HTR-8/SVneo (cell line): ENCODE measurements at regions not wholly inside any gene's neighbourhood (a gene's known extent, or its start where the extent isn't known, plus 50 kb on each side); places are given as distances from the start of the nearest gene placed in this dataset.

Source experiments
- DNase-seq: peaks from one replicate; pipeline ENCODE4 v3.0.0; 2011; ENCODE audit warnings: low spot score, mixed read lengths; ENCODE audit not compliant: insufficient read length
- FAIRE-seq: peaks from 2 replicates; lab custom pipeline; 2011; peaks lifted over from hg19 to GRCh38; lab: Jason Lieb, UNC

GRCh38 chr3:117557464-117558090 lies 848.0 kb downstream of the TUSC7 start:
- DNase-seq (no peak), FAIRE-seq (no peak)

GRCh38 chr3:117558681-117559080 lies 849.1 kb downstream of the TUSC7 start:
- DNase-seq (no peak), FAIRE-seq (no peak)

- DNase-seq (no peak), FAIRE-seq (no peak)
These were observed 852.4 kb downstream of the TUSC7 start for GRCh38 chr3:117562000-117562399.

- DNase-seq (no peak), FAIRE-seq (no peak)
These were observed 853.5 kb downstream of the TUSC7 start for GRCh38 chr3:117563063-117563462.

GRCh38 chr3:117565777-117566176 lies 856.2 kb downstream of the TUSC7 start:
- DNase-seq (no peak), FAIRE-seq (no peak)

GRCh38 chr3:117566926-117567325 lies 857.3 kb downstream of the TUSC7 start:
- DNase-seq (no peak), FAIRE-seq (no peak)

GRCh38 chr3:117567382-117567781 lies 857.8 kb downstream of the TUSC7 start:
- DNase-seq, result no peak
- no peak for FAIRE-seq

GRCh38 chr3:117567906-117568305 lies 858.3 kb downstream of the TUSC7 start:
- DNase-seq (no peak), FAIRE-seq (no peak)

- FAIRE-seq, result no peak
- DNase-seq, result no peak
These were observed 863.2 kb downstream of the TUSC7 start for GRCh38 chr3:117572786-117573185.

GRCh38 chr3:117580806-117581205 lies 871.2 kb downstream of the TUSC7 start:
- no peak for DNase-seq
- FAIRE-seq, result no peak

- no peak for FAIRE-seq
- no peak for DNase-seq
These were observed 876.6 kb downstream of the TUSC7 start for GRCh38 chr3:117586161-117586560.

- DNase-seq, result no peak
- FAIRE-seq, result no peak
These were observed 877.8 kb downstream of the TUSC7 start for GRCh38 chr3:117587416-117587815.

GRCh38 chr3:117589454-117589853 lies 879.9 kb downstream of the TUSC7 start:
- DNase-seq (no peak), FAIRE-seq (no peak)

GRCh38 chr3:117595615-117596014 lies 886.0 kb downstream of the TUSC7 start:
- FAIRE-seq, result no peak

GRCh38 chr3:117596503-117596902 lies 886.9 kb downstream of the TUSC7 start:
- FAIRE-seq (no peak), DNase-seq (no peak)

More at GRCh38 chr3:117595615-117596014, 886.0 kb downstream of the TUSC7 start:
- no peak for DNase-seq

- DNase-seq (no peak), FAIRE-seq (no peak)
These were observed 888.3 kb downstream of the TUSC7 start for GRCh38 chr3:117597865-117598264.

- FAIRE-seq (no peak), DNase-seq (no peak)
These were observed 890.5 kb downstream of the TUSC7 start for GRCh38 chr3:117600112-117600511.

GRCh38 chr3:117600666-117601065 lies 891.1 kb downstream of the TUSC7 start:
- FAIRE-seq (no peak), DNase-seq (no peak)

GRCh38 chr3:117602058-117602644 lies 892.6 kb downstream of the TUSC7 start:
- FAIRE-seq, result no peak
- no peak for DNase-seq

- FAIRE-seq (no peak), DNase-seq (no peak)
These were observed 893.5 kb downstream of the TUSC7 start for GRCh38 chr3:117603097-117603496.

- no peak for DNase-seq
- FAIRE-seq, result no peak
These were observed 897.3 kb downstream of the TUSC7 start for GRCh38 chr3:117606866-117607265.

- FAIRE-seq (no peak), DNase-seq (no peak)
These were observed 899.8 kb downstream of the TUSC7 start for GRCh38 chr3:117609330-117609729.
